Mesodermal cell (in vitro differentiated cells): ENCODE measurements at regions not wholly inside any gene's neighbourhood (a gene's known extent, or its start where the extent isn't known, plus 50 kb on each side); places are given as distances from the start of the nearest gene placed in this dataset.

Source experiments
- H3K27ac ChIP-seq: 2 replicates; pipeline ENCODE4 v1.7.0; 2013; ENCODE audit warnings: mild to moderate bottlenecking, low read depth, low read length, moderate library complexity; ENCODE audit not compliant: severe bottlenecking
- H3K36me3 ChIP-seq: 2 replicates; pipeline ENCODE4 v1.7.1; 2013; ENCODE audit warnings: mild to moderate bottlenecking, low read length, moderate library complexity; ENCODE audit not compliant: control insufficient read depth, insufficient read depth
- H3K4me1 ChIP-seq: one replicate; pipeline ENCODE4 v1.7.1; 2013; ENCODE audit warnings: mild to moderate bottlenecking, low read length; ENCODE audit not compliant: insufficient read depth, control insufficient read depth, poor library complexity, severe bottlenecking
- H3K4me3 ChIP-seq: 2 replicates; pipeline ENCODE4 v1.7.0; 2013; ENCODE audit warnings: low read length, control low read depth, mild to moderate bottlenecking; ENCODE audit not compliant: insufficient read depth, poor library complexity, severe bottlenecking; ENCODE audit errors: extremely low read depth
- H3K9me3 ChIP-seq: 2 replicates; pipeline ENCODE4 v1.7.1; 2013; ENCODE audit warnings: mild to moderate bottlenecking, low read length, moderate library complexity; ENCODE audit not compliant: control insufficient read depth
- WGBS, 2 experiments: methylation state at CpG; one replicate each; pipeline ENCODE4 v1.1.5; 2013; ENCODE audit warnings: missing lambda C conversion rate in 2 of 2; ENCODE audit not compliant: insufficient coverage in 2 of 2; 5-methylcytosine and 5-hydroxymethylcytosine counted together

DNA sequence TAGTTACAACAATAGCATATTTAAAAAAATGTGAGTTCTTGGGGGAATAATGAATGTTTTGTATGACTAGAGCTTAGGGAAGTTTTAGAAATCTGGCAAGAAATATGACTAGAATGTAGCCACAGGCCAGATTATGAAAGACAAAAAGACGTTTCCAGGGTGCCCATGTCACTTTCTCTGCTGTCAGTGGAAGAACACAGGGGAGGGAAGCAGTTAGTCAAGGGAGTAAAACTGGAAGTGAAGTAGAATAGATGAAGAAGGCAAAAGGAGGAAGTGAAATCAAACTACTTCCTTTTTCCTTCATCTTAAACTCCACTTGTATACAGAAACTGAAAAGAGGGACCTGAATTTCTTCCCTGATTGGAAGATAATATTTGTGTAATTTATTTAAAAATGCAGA lies 81.2 kb upstream of the ATP2B1 start:
- Histone ChIP-seq H3K36me3 (no peaks in the 10 kb centered on the region), H3K4me1 (no peaks in the 10 kb centered on the region), H3K9me3 (peaks cover 17% of the 10 kb centered on the region), H3K27ac (no peak overlapping the region), H3K4me3 (no peak overlapping the region)
- 69 to 73% methylated on average over 1 of the region's 1 CpG for WGBS, 2 experiments

DNA sequence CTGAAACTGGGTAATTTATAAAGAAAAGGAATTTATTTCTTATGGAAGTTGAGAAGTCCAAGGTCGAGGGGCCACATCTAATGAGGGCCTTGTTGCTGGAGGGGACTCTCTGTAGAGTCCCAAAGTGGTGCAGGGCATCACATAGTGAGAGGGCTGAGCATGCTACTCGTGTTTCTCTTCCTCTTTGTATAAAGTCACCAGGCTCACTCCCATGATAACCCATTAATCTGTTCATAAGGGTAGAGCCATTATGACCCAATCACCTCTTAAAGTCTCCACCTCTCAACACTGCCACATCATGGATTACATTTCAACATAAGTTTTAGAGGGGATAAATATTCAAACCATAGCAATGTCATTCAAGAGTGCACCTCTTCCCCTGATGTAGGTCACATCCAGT lies 79.1 kb upstream of the ATP2B1 start:
- Histone ChIP-seq H3K36me3 (no peaks in the 10 kb centered on the region), H3K4me1 (no peaks in the 10 kb centered on the region)
- WGBS, 2 experiments, result 60 to 83% methylated on average over 1 of the region's 2 CpGs

DNA sequence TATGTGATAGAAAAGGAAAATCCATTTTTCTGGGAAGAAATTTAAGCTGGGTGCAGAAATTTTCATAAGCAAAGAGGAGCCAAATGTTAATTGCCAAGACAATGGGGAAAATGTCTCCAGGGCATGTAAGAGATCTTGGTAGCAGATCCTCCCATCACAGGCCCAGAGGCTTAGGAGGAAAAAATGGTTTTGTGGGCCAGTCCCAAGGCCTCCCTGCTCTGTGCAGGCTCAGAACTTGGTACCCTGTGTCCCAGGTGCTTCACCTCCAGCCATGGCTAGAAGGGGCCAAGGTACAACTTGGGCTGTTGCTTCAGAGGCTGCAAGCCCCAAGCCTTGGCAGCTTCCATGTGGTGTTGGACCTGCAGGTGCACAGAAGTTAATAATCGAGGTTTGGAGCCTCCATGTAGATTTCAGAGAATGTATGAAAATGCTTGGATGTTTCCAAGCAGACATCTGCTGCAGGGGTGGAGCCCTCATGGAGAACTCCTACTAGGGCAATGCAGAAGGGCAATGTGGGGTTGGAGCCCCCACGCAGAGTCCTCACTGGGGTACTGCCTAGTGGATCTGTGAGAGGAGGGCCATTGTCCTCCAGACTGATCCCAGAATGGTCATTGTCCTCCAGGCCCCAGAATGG lies 77.7 kb upstream of the ATP2B1 start:
- Histone ChIP-seq H3K4me1 (no peaks in the 10 kb centered on the region), H3K9me3 (peaks cover 17% of the 10 kb centered on the region), H3K36me3 (no peaks in the 10 kb centered on the region), H3K4me3 (no peak overlapping the region), H3K27ac (no peak overlapping the region)
- 68 to 94% methylated on average over 2 of the region's 2 CpGs for WGBS, 2 experiments

More for the DNA sequence above, 79.1 kb upstream of the ATP2B1 start:
- Histone ChIP-seq H3K9me3 (peaks cover 17% of the 10 kb centered on the region), H3K27ac (no peak overlapping the region), H3K4me3 (no peak overlapping the region)

DNA sequence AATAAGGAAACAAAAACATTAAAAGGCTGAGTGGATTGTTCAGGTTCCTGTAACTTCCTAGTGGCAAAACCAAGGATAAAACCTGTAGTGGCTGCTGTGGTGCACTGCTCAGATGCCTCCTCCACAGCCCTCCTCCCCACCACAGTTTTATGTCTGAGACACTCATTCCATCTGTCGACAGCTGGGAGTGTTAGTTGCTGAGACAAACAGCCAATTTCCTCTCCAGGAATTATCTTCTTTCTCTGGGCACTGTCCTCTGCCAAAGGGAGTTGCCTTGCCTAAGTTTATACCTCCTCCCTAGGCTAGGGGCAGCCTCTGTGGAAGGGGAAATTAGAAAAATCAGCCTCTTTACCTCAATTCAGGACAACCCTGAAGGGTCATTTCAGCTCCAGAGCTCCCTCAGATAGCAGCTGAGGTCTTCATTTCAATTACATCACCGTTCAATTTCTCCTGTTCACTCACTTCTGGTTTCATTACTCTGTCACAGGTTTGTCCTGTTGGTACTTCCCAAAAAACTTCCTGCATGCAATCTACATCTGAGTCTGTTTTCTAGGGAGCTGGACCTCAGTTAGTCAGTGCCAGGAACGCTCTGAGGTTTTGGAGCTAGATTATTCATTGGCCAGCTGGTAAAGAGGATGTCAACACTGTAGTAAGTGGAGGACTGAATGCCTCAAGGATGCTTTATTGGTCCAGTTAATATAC lies 74.9 kb upstream of the ATP2B1 start:
- no peaks in the 10 kb centered on the region for H3K4me1 ChIP-seq

DNA sequence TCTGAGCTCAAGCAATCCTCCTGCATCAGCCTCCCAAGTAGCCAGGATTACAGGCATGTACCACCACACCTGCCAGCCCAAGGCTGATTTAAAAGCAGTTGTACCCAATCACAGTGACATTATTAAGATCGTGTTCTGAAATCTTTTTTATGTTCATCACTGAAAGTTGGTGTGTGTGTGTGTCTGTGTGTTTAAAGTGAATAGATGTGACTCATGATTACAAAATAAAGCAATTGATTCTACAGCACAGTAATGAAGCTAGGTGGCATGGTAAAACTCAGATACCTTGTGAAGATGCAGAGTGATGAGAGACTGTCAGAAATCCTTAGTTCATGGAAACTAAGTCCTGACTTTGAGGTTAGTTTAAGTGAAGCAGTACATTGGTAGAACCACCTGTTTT lies 74.2 kb upstream of the ATP2B1 start:
- no CpG with 5 or more reads among the region's 1 CpG for WGBS, 2 experiments
- H3K9me3 ChIP-seq, result peaks cover 17% of the 10 kb centered on the region
- H3K27ac ChIP-seq, result no peak overlapping the region
- H3K4me3 ChIP-seq, result no peak overlapping the region
- H3K4me1 ChIP-seq, result no peaks in the 10 kb centered on the region
- H3K36me3 ChIP-seq, result no peaks in the 10 kb centered on the region

More for the DNA sequence above, 74.9 kb upstream of the ATP2B1 start:
- 85 to 87% methylated on average over 2 to 3 of the region's 3 CpGs for WGBS, 2 experiments
- H3K27ac ChIP-seq, result no peak overlapping the region
- no peaks in the 10 kb centered on the region for H3K36me3 ChIP-seq
- H3K9me3 ChIP-seq, result peaks cover 17% of the 10 kb centered on the region
- H3K4me3 ChIP-seq, result no peak overlapping the region

DNA sequence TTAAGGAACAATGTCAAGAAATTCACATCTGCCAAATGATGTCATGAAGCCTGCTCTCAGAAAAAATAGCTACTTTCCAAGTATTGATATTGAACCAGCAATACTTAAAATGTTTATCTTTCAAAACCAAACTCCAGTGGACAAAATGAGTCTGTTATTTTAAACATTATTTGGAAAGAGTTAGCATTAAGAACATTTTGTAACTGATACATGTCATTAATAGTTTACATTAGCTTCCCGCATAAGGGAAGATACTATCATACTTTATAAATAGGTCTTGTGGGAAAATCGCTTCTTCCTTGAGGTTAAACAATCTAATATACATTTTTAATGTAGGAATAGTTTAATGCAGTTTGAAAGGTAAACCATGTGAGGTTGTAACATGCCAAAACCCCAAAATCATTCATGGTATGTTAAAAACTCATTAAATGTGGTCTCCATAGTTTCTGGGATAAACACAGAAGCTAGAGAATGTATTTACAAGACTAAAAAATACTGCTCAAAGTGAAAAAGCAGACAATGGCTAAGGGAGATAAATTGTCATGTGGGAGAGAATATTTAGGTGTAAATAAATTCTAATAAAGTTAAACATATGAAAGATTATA lies 73.4 kb upstream of the ATP2B1 start:
- H3K4me1 ChIP-seq, result no peaks in the 10 kb centered on the region

DNA sequence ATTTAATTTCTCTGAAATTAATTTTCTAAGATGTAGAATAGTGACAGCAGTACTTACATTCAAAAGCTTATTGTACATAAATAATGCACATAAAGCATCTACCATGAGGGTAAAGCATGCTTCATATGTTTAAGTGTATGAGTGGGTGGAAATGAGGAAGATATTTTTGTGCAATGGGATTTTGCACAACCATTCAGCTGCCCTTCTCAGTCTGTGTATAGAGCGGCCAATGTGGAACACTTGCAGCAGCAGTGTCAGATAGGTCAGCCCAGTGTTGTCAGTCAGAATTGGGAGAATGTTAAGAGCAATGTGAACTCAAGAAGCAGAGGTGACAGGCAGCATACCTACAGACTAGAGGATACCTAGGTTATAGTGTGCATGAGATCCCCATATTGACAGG lies 72.5 kb upstream of the ATP2B1 start:
- H3K4me3 ChIP-seq, result no peak overlapping the region
- peaks cover 9% of the 10 kb centered on the region for H3K9me3 ChIP-seq
- WGBS, 2 experiments, result 100% methylated on average over 1 of the region's 1 CpG
- no peaks in the 10 kb centered on the region for H3K4me1 ChIP-seq
- H3K36me3 ChIP-seq, result no peaks in the 10 kb centered on the region
- H3K27ac ChIP-seq, result no peak overlapping the region

More for the DNA sequence above, 73.4 kb upstream of the ATP2B1 start:
- WGBS, 2 experiments, result no CpG with 5 or more reads among the region's 2 CpGs
- H3K27ac ChIP-seq, result no peak overlapping the region
- no peaks in the 10 kb centered on the region for H3K36me3 ChIP-seq
- no peak overlapping the region for H3K4me3 ChIP-seq
- H3K9me3 ChIP-seq, result peaks cover 17% of the 10 kb centered on the region

DNA sequence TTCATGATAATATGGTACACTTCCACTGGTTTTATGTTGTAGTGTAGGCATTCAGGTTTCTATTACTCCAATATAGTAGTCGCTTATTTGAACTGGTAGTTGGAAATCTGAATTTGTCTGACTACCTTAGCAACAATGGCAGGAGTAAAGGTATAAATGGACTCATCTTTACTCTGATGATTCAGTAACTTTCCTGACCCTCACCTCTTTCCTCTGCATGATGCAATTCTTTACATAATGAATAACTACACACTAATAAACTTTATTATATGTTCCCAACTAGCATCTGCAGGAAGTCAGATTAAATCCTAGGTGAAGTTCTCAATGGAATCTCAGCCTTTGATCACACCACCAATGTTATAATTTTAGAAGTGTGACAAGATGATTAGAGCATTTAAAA lies 70.5 kb upstream of the ATP2B1 start:
- H3K9me3 ChIP-seq, result no peaks in the 10 kb centered on the region
- H3K27ac ChIP-seq, result no peak overlapping the region
- H3K4me1 ChIP-seq, result no peaks in the 10 kb centered on the region
- no CpG with 5 or more reads among the region's 1 CpG for WGBS, 2 experiments
- H3K4me3 ChIP-seq, result no peak overlapping the region
- no peaks in the 10 kb centered on the region for H3K36me3 ChIP-seq

DNA sequence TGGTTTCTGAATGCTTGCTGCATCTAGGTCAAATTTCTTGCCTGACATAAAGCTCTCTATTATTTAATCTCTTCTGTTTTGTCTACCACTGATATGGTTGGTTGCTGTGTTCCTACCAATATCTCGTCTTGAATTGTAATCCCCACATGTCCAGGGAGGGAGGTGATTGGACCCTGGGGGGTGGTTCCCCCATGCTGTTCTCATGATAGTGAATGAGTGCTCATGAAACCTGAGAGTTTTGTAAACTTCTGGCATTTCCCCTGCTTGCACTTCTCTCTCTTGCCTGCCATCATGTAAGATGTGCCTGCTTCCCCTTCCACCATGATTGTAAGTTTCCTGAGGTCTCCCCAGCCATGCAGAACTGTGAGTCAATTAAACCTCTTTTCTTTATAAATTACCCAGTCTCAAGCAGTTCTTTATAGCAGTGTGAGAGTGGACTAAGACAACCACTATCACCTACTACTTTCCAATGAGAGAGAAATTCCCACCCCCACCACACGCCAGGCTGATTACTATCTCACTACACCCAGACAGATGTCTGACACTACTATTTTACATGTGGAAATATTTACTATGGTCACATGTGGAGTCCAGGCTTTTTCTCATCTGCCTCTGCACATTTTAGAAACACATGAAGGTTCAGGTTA lies 69.2 kb upstream of the ATP2B1 start:
- WGBS, 2 experiments, result 100% methylated on average over 1 of the region's 2 CpGs; no CpG with 5 or more reads in 1 of the 2 experiments
- Histone ChIP-seq H3K4me3 (no peak overlapping the region), H3K36me3 (no peaks in the 10 kb centered on the region), H3K27ac (no peak overlapping the region), H3K9me3 (no peaks in the 10 kb centered on the region), H3K4me1 (no peaks in the 10 kb centered on the region)

DNA sequence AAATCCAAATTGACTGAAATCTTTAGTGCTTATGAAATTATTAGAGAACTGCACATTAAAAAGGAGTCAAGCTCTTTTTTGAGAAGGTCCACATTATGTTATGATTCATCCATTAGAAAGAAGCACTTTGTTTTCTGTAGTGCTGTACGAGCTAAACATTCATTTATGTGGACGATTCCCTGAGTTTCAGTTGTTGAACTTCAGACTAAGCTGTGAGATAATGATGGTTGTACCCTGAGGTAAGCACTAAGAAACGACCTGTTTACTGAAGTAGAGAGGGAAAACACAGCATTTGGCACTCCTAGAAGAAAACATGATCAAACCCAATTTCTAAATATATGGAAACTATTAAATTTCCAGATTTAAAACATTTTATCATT lies 67.3 kb upstream of the ATP2B1 start:
- no peak overlapping the region for H3K4me3 ChIP-seq
- no peak overlapping the region for H3K27ac ChIP-seq
- H3K9me3 ChIP-seq, result no peaks in the 10 kb centered on the region
- 80 to 94% methylated on average over 1 to 2 of the region's 3 CpGs for WGBS, 2 experiments
- H3K36me3 ChIP-seq, result no peaks in the 10 kb centered on the region
- no peaks in the 10 kb centered on the region for H3K4me1 ChIP-seq
